ENCODE measurements at regions not wholly inside any gene's neighbourhood (a gene's known extent, or its start where the extent isn't known, plus 50 kb on each side); places are given as distances from the start of the nearest gene placed in this dataset.
"Not testable (repeated sequence)": the region's sequence is repeated elsewhere in the genome, so short reads cannot be mapped to it uniquely, and the experiment has no call there.

DNA sequence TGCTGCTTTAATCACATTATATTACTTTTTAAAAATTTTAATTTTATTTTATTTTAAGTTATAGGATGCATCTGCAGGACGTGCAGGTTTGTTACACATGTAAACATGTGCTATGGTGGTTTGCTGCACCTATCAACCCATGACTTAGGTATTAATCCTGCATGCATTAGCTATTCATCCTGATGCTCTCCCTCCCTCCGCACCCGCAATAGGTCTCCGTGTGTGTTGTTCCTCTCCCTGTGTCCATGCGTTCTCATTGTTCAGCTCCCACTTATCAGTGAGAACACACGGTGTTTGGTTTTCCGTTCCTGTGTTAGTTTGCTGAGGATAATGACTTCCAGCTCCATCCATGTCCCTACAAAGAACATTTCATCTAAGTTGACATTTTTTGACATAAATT, 283.2 kb downstream of the CYRIA start:
- 43% methylated on average over 7 of the region's 7 CpGs for WGBS
- no peak for DNase-seq (ENCODE audit: low spot score)
- no peak overlapping the region for H3K27ac ChIP-seq (ENCODE audit: low read depth in 1 of 2, low read length in 2 of 2)

DNA sequence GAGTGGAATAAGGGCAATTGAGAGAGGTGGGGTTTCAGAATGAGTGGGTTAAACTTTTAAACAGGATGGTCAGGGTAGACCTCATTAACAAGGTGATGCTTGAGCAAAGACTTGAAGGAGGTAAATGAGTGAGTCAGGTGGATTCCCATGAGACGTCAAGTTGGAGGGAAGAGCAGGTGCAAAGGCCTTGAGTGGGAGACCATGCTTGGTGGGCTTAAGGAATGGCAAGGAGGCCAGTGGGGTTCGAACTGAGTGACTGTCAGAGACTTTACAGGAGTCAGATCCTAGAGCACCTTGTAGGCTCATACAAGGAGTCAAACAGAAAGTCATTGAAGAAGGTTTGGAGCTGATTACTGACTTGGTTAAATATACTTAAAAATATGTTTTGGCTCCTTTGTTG, 284.1 kb downstream of the CYRIA start:
- Histone ChIP-seq H3K9ac (ENCODE audit: low read depth in 1 of 2, low read length in 2 of 2) (no peak overlapping the region), H3K4me3 (ENCODE audit: low read depth in 1 of 3, low read length in 3 of 3) (no peak overlapping the region), H3K27me3 (ENCODE audit: control insufficient read depth in 4 of 4, insufficient read depth in 4 of 4, low read length in 3 of 4) (no peaks in the 10 kb centered on the region), H3K4me1 (ENCODE audit: control insufficient read depth in 4 of 4, insufficient read depth in 4 of 4, low read length in 3 of 4) (no peaks in the 10 kb centered on the region), H3K9me3 (ENCODE audit: control insufficient read depth in 4 of 4, low read length in 3 of 4) (no peaks in the 10 kb centered on the region), H3K36me3 (ENCODE audit: control insufficient read depth in 4 of 4, insufficient read depth in 3 of 4, low read depth in 1 of 4, low read length in 3 of 4) (no peaks in the 10 kb centered on the region), H3K27ac (ENCODE audit: low read depth in 1 of 2, low read length in 2 of 2) (no peak overlapping the region)
- TF ChIP-seq, protein P1, sequence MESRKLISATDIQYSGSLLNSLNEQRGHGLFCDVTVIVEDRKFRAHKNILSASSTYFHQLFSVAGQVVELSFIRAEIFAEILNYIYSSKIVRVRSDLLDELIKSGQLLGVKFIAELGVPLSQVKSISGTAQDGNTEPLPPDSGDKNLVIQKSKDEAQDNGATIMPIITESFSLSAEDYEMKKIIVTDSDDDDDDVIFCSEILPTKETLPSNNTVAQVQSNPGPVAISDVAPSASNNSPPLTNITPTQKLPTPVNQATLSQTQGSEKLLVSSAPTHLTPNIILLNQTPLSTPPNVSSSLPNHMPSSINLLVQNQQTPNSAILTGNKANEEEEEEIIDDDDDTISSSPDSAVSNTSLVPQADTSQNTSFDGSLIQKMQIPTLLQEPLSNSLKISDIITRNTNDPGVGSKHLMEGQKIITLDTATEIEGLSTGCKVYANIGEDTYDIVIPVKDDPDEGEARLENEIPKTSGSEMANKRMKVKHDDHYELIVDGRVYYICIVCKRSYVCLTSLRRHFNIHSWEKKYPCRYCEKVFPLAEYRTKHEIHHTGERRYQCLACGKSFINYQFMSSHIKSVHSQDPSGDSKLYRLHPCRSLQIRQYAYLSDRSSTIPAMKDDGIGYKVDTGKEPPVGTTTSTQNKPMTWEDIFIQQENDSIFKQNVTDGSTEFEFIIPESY (IDR thresholded peaks at IDR 0.05): no peak
- TF ChIP-seq YY1 (IDR thresholded peaks at IDR 0.05) (no peak), TAF1 (conservative IDR thresholded peaks at IDR 0.05) (no peak), SP1 (IDR thresholded peaks at IDR 0.05) (no peak), FOXA1 (IDR thresholded peaks at IDR 0.05) (no peak), JUND (IDR thresholded peaks at IDR 0.05) (no peak), HNF4A (conservative IDR thresholded peaks at IDR 0.05) (no peak), RXRA (IDR thresholded peaks at IDR 0.05) (no peak), HNF4G (IDR thresholded peaks at IDR 0.05) (no peak), FOXA2 (IDR thresholded peaks at IDR 0.05) (no peak), GABPA (IDR thresholded peaks at IDR 0.05 in 1 of 2, conservative IDR thresholded peaks at IDR 0.05 in 1 of 2) (no peak), RAD21 (IDR thresholded peaks at IDR 0.05) (no peak), NR2F2 (IDR thresholded peaks at IDR 0.05) (no peak)
- TF ChIP-seq, protein P2, sequence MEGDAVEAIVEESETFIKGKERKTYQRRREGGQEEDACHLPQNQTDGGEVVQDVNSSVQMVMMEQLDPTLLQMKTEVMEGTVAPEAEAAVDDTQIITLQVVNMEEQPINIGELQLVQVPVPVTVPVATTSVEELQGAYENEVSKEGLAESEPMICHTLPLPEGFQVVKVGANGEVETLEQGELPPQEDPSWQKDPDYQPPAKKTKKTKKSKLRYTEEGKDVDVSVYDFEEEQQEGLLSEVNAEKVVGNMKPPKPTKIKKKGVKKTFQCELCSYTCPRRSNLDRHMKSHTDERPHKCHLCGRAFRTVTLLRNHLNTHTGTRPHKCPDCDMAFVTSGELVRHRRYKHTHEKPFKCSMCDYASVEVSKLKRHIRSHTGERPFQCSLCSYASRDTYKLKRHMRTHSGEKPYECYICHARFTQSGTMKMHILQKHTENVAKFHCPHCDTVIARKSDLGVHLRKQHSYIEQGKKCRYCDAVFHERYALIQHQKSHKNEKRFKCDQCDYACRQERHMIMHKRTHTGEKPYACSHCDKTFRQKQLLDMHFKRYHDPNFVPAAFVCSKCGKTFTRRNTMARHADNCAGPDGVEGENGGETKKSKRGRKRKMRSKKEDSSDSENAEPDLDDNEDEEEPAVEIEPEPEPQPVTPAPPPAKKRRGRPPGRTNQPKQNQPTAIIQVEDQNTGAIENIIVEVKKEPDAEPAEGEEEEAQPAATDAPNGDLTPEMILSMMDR (IDR thresholded peaks at IDR 0.05; ENCODE audit: low read depth, low read length, missing input control): no peak
- TF ChIP-seq, protein P3, sequence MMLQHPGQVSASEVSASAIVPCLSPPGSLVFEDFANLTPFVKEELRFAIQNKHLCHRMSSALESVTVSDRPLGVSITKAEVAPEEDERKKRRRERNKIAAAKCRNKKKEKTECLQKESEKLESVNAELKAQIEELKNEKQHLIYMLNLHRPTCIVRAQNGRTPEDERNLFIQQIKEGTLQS (IDR thresholded peaks at IDR 0.05): no peak
- TF ChIP-seq, protein P4, sequence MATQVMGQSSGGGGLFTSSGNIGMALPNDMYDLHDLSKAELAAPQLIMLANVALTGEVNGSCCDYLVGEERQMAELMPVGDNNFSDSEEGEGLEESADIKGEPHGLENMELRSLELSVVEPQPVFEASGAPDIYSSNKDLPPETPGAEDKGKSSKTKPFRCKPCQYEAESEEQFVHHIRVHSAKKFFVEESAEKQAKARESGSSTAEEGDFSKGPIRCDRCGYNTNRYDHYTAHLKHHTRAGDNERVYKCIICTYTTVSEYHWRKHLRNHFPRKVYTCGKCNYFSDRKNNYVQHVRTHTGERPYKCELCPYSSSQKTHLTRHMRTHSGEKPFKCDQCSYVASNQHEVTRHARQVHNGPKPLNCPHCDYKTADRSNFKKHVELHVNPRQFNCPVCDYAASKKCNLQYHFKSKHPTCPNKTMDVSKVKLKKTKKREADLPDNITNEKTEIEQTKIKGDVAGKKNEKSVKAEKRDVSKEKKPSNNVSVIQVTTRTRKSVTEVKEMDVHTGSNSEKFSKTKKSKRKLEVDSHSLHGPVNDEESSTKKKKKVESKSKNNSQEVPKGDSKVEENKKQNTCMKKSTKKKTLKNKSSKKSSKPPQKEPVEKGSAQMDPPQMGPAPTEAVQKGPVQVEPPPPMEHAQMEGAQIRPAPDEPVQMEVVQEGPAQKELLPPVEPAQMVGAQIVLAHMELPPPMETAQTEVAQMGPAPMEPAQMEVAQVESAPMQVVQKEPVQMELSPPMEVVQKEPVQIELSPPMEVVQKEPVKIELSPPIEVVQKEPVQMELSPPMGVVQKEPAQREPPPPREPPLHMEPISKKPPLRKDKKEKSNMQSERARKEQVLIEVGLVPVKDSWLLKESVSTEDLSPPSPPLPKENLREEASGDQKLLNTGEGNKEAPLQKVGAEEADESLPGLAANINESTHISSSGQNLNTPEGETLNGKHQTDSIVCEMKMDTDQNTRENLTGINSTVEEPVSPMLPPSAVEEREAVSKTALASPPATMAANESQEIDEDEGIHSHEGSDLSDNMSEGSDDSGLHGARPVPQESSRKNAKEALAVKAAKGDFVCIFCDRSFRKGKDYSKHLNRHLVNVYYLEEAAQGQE (IDR thresholded peaks at IDR 0.05): no peak
- TF ChIP-seq, protein P5, sequence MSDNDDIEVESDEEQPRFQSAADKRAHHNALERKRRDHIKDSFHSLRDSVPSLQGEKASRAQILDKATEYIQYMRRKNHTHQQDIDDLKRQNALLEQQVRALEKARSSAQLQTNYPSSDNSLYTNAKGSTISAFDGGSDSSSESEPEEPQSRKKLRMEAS (IDR thresholded peaks at IDR 0.05): no peak
- WGBS: 79% methylated on average over 2 of the region's 2 CpGs
- no peak for DNase-seq (ENCODE audit: low spot score)

More for the DNA sequence above, 283.2 kb downstream of the CYRIA start:
- no peaks in the 10 kb centered on the region for H3K27me3 ChIP-seq (ENCODE audit: control insufficient read depth in 4 of 4, insufficient read depth in 4 of 4, low read length in 3 of 4)
- no peaks in the 10 kb centered on the region for H3K4me1 ChIP-seq (ENCODE audit: control insufficient read depth in 4 of 4, insufficient read depth in 4 of 4, low read length in 3 of 4)
- H3K4me3 ChIP-seq (ENCODE audit: low read depth in 1 of 3, low read length in 3 of 3): no peak overlapping the region
- TF ChIP-seq, protein P3 (IDR thresholded peaks at IDR 0.05): no peak
- TF ChIP-seq EGR1 (IDR thresholded peaks at IDR 0.05; ENCODE audit: low read depth in 2 of 2) (no peak), GABPA (IDR thresholded peaks at IDR 0.05 in 1 of 2, conservative IDR thresholded peaks at IDR 0.05 in 1 of 2) (no peak)
- H3K9me3 ChIP-seq (ENCODE audit: control insufficient read depth in 4 of 4, low read length in 3 of 4): no peaks in the 10 kb centered on the region
- H3K36me3 ChIP-seq (ENCODE audit: control insufficient read depth in 4 of 4, insufficient read depth in 3 of 4, low read depth in 1 of 4, low read length in 3 of 4): no peaks in the 10 kb centered on the region
- no peak overlapping the region for H3K9ac ChIP-seq (ENCODE audit: low read depth in 1 of 2, low read length in 2 of 2)

DNA sequence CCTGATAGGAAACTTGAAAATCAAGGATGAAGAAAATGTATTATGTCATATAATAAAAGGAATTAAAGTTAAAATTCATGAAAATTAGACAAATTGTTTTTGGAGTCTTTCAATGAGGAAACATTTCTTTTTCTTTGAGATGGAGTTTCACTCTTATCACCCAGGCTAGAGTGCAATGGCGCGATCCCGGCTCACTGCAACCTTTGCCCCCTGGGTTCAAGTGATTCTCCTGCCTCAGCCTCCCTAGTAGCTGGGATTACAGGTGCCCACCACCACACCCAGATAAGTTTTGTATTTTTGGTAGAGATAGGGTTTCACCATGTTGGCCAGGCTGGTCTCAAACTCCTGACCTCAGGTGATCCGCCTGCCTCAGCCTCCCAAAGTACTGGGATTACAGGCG, 285.7 kb downstream of the CYRIA start:
- H3K27me3 ChIP-seq (ENCODE audit: control insufficient read depth in 4 of 4, insufficient read depth in 4 of 4, low read length in 3 of 4); H3K9ac ChIP-seq (ENCODE audit: low read depth in 1 of 2, low read length in 2 of 2); H3K4me3 ChIP-seq (ENCODE audit: low read depth in 1 of 3, low read length in 3 of 3); DNase-seq (ENCODE audit: low spot score); H3K4me1 ChIP-seq (ENCODE audit: control insufficient read depth in 4 of 4, insufficient read depth in 4 of 4, low read length in 3 of 4); H3K27ac ChIP-seq (ENCODE audit: low read depth in 1 of 2, low read length in 2 of 2); H3K36me3 ChIP-seq (ENCODE audit: control insufficient read depth in 4 of 4, insufficient read depth in 3 of 4, low read depth in 1 of 4, low read length in 3 of 4); H3K9me3 ChIP-seq (ENCODE audit: control insufficient read depth in 4 of 4, low read length in 3 of 4): not testable (repeated sequence)
- WGBS: 89% methylated on average over 5 of the region's 5 CpGs

DNA sequence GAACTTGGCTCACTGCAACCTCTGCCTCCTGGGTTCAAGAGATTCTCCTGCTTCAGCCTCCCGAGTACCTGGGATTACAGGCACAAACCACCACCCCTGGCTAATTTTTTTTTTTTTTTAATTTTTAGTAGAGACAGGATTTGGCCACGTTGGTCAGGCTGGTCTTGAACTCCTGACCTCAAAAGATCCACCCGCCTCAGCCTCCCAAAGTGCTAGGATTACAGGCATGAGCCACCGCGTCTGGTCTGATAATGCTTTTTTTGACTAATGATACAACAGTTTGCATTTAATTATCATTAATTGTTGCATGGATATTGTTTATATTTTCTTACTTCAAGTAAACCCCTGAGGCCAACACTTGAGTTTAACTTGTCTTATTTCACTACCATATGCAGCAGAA, 286.6 kb downstream of the CYRIA start:
- 79% methylated on average over 5 of the region's 5 CpGs for WGBS
- H3K27me3 ChIP-seq (ENCODE audit: control insufficient read depth in 4 of 4, insufficient read depth in 4 of 4, low read length in 3 of 4); H3K9me3 ChIP-seq (ENCODE audit: control insufficient read depth in 4 of 4, low read length in 3 of 4); H3K4me3 ChIP-seq (ENCODE audit: low read depth in 1 of 3, low read length in 3 of 3); H3K9ac ChIP-seq (ENCODE audit: low read depth in 1 of 2, low read length in 2 of 2); H3K4me1 ChIP-seq (ENCODE audit: control insufficient read depth in 4 of 4, insufficient read depth in 4 of 4, low read length in 3 of 4); DNase-seq (ENCODE audit: low spot score); H3K36me3 ChIP-seq (ENCODE audit: control insufficient read depth in 4 of 4, insufficient read depth in 3 of 4, low read depth in 1 of 4, low read length in 3 of 4); H3K27ac ChIP-seq (ENCODE audit: low read depth in 1 of 2, low read length in 2 of 2): not testable (repeated sequence)
